ENCODE measurements at regions not wholly inside any gene's neighbourhood (a gene's known extent, or its start where the extent isn't known, plus 50 kb on each side); places are given as distances from the start of the nearest gene placed in this dataset.
A peak's percentile ranks its signal among the peaks of the same experiment; 100 is the strongest.

- DNase-seq, result no peak
- TF ChIP-seq CTCF (IDR thresholded peaks at IDR 0.05) (no peak), POLR2A (IDR thresholded peaks at IDR 0.05) (no peak)
Measured at GRCh38 chr7:123372368-123372767, 162.0 kb downstream of the IQUB start.

GRCh38 chr7:123367484-123368122 is 166.8 kb downstream of the IQUB start:
- peak in 1 of 2 donors; percentile 67 for ATAC-seq (ENCODE audit: low FRiP score in 2 of 2)
- no peak for DNase-seq
- Histone ChIP-seq H3K9me3 (no peaks in the 10 kb centered on the region), H3K4me1 (no peaks in the 10 kb centered on the region), H3K4me3 (no peak overlapping the region), H3K36me3 (no peaks in the 10 kb centered on the region), H3K27me3 (no peaks in the 10 kb centered on the region), H3K27ac (no peak overlapping the region)
- TF ChIP-seq EP300 (IDR thresholded peaks at IDR 0.05) (no peak), CTCF (IDR thresholded peaks at IDR 0.05) (peak in 5 of 6 experiments; percentile 24 to 37 (median 35)), POLR2AphosphoS5 (IDR thresholded peaks at IDR 0.05) (no peak)
- 46 to 47% methylated on average over 5 of the region's 5 CpGs for WGBS, 2 donors

More at GRCh38 chr7:123372368-123372767, 162.0 kb downstream of the IQUB start:
- Histone ChIP-seq H3K4me1 (no peaks in the 10 kb centered on the region), H3K4me3 (no peak overlapping the region), H3K27ac (no peak overlapping the region), H3K27me3 (no peaks in the 10 kb centered on the region), H3K36me3 (no peaks in the 10 kb centered on the region), H3K9me3 (no peaks in the 10 kb centered on the region)
- ATAC-seq (ENCODE audit: low FRiP score in 2 of 2), result no peak
- 79 to 83% methylated on average over 1 of the region's 1 CpG for WGBS, 2 donors

GRCh38 chr7:123367031-123367430 is 167.3 kb upstream of the SLC13A1 start:
- WGBS, 2 donors, result 50 to 59% methylated on average over 4 of the region's 4 CpGs
- no peaks in the 10 kb centered on the region for H3K4me1 ChIP-seq

GRCh38 chr7:123366626-123367025 is 166.9 kb upstream of the SLC13A1 start:
- ATAC-seq (ENCODE audit: low FRiP score in 2 of 2) (no peak), DNase-seq (no peak)
- no peak overlapping the region for H3K4me3 ChIP-seq
- H3K9me3 ChIP-seq, result no peaks in the 10 kb centered on the region
- H3K4me1 ChIP-seq, result no peaks in the 10 kb centered on the region
- no peak overlapping the region for H3K27ac ChIP-seq
- no peaks in the 10 kb centered on the region for H3K36me3 ChIP-seq
- no peaks in the 10 kb centered on the region for H3K27me3 ChIP-seq
- no peak for TF ChIP-seq EP300 (IDR thresholded peaks at IDR 0.05)

More at GRCh38 chr7:123367031-123367430, 167.3 kb upstream of the SLC13A1 start:
- no peak overlapping the region for H3K4me3 ChIP-seq
- H3K36me3 ChIP-seq, result no peaks in the 10 kb centered on the region
- no peaks in the 10 kb centered on the region for H3K9me3 ChIP-seq
- H3K27me3 ChIP-seq, result no peaks in the 10 kb centered on the region
- ATAC-seq (ENCODE audit: low FRiP score in 2 of 2) (no peak), DNase-seq (no peak)
- no peak overlapping the region for H3K27ac ChIP-seq
- TF ChIP-seq POLR2AphosphoS5 (IDR thresholded peaks at IDR 0.05), result no peak

- no peak overlapping the region for H3K4me3 ChIP-seq
- no peaks in the 10 kb centered on the region for H3K4me1 ChIP-seq
- no peak overlapping the region for H3K27ac ChIP-seq
- no peaks in the 10 kb centered on the region for H3K9me3 ChIP-seq
- 63 to 83% methylated on average over 2 of the region's 2 CpGs for WGBS, 2 donors
- no peak for TF ChIP-seq POLR2AphosphoS5 (IDR thresholded peaks at IDR 0.05)
- no peak for TF ChIP-seq CTCF (IDR thresholded peaks at IDR 0.05)
- TF ChIP-seq POLR2A (IDR thresholded peaks at IDR 0.05), result no peak
- TF ChIP-seq EP300 (IDR thresholded peaks at IDR 0.05), result no peak
- no peaks in the 10 kb centered on the region for H3K27me3 ChIP-seq
- no peaks in the 10 kb centered on the region for H3K36me3 ChIP-seq
- ATAC-seq (ENCODE audit: low FRiP score in 2 of 2) (no peak), DNase-seq (no peak)
Measured at GRCh38 chr7:123360631-123361030, 160.9 kb upstream of the SLC13A1 start.

- no peak for TF ChIP-seq POLR2A (IDR thresholded peaks at IDR 0.05)
- no peak for TF ChIP-seq POLR2AphosphoS5 (IDR thresholded peaks at IDR 0.05)
- no peak for TF ChIP-seq EP300 (IDR thresholded peaks at IDR 0.05)
- no peak for TF ChIP-seq CTCF (IDR thresholded peaks at IDR 0.05)
- Histone ChIP-seq H3K27ac (no peak overlapping the region), H3K27me3 (no peaks in the 10 kb centered on the region), H3K4me3 (no peak overlapping the region), H3K9me3 (no peaks in the 10 kb centered on the region), H3K4me1 (no peaks in the 10 kb centered on the region), H3K36me3 (no peaks in the 10 kb centered on the region)
- ATAC-seq (ENCODE audit: low FRiP score in 2 of 2) (no peak), DNase-seq (no peak)
- 77 to 81% methylated on average over 5 of the region's 5 CpGs for WGBS, 2 donors
Measured at GRCh38 chr7:123355576-123356190, 155.9 kb upstream of the SLC13A1 start.

All from upper lobe of left lung (tissue), 6 donors.